NCI-H2196 (cell line): ENCODE measurements at regions not wholly inside any gene's neighbourhood (a gene's known extent, or its start where the extent isn't known, plus 50 kb on each side); places are given as distances from the start of the nearest gene placed in this dataset.
A peak's percentile ranks its signal among the peaks of the same experiment; 100 is the strongest.

Experiments used
- DNase-seq: peaks from one replicate; lab custom pipeline; 2025; ENCODE audit not compliant: unreplicated experiment; lab: John Stamatoyannopoulos, UW

GRCh38 chr1:9179463-9180110, 50.7 kb upstream of the GPR157 start:
- DNase-seq, result no peak

DNA sequence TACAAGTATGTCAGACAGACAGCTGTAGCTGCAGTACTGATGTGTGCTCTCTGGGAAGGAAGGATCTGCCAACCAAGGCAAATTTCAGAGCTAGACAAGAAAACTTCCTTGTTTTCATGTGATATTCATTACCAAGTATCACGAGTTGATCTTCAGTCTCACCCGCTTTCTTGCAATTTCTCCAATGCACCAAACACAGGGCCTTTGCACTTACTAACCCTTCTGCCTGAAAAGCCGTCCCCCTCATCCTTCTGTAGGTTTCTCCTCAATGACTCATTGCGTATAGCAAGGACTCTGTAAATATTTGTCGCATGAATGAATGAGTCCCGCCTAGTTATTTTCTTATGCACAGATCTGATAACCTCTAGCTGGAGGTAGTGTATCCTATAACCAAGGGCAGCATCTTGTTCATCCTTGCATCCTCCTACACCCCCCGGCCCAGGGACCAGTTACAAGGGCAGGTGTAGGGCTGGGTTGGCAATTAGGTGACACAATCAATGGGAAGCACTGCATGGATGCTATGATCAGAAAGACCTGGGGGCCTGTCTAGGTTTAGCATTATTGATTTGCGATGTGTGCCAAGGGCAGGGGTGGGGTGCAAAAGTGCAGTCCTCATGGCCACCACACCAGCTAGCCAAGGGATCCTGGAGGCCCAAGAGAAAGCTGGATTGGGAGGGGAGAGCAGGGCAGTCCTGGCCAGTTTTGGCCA, 51.4 kb upstream of the GPR157 start:
- no peak for DNase-seq

GRCh38 chr1:9181176-9181906, 52.4 kb upstream of the GPR157 start:
- peak; percentile 62 for DNase-seq

DNA sequence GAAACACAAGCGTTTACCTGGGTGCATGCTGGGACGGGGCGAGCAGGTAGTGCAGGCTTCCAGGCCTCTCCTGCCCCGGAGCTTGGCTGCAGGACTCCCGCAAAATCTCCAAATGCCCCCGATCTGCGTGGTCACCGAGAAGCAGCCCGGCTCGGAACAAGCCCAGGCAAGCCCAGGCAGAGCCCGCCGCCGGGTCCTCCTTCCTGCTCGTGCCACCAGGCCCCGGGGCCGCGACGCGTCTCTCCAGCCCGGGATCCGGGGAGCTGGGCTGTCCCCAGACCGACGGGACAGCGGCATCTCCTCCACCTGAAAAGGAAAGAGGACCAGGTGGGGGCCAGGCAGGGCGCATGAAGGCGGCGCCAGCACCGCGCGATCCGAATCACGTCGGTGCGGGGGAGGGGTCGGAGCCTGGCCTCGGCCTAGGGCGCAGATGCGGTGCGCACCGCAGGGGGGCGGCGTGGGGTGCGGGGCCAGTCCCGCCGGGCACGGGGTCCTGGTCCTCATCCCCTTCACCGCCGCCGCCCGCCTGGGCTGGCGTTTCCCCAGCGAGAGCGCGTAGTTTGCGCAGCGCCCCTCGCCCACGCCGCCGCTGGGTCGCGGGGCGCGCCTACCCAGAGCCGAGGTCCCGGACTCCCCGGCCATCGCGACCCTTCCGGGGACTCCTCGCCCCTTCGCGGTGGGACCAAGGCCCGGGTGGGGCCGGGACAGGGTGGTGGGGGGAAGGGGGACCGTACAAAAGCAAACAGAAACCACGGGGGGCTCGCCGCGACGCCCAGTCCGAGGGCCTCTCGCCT, 52.4 kb upstream of the H6PD start:
- peak; percentile 58 for DNase-seq

- no peak for DNase-seq
These were observed 51.8 kb upstream of the H6PD start for GRCh38 chr1:9182784-9183257.

- no peak for DNase-seq
These were observed 51.1 kb upstream of the H6PD start for GRCh38 chr1:9183441-9183840.

- DNase-seq, result no peak
These were observed 50.7 kb upstream of the H6PD start for GRCh38 chr1:9183898-9184297.

GRCh38 chr1:9184749-9185148, 49.8 kb upstream of the H6PD start:
- DNase-seq, result no peak
